ENCODE measurements at regions not wholly inside any gene's neighbourhood (a gene's known extent, or its start where the extent isn't known, plus 50 kb on each side); places are given as distances from the start of the nearest gene placed in this dataset.

DNA sequence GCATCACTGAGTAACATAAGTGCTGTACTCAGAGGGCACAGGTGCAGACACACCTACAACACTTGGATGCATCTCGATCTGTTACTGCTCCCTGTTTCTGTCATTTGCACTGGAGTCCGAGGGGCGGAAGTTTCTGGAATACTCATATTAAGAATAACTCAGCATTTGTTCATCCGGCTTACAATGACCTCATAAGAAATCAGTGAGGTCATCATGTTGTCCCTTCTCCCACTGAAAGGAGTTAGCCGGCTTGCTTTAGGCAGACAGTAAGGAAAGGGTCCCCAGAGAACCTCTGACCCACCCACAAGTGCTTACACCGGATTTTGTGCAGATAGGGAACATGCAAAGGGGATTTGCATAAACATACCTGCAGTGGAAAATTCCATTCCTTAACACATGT is 344.7 kb downstream of the HAPSTR1 start:
- TF ChIP-seq ESRRG (CRISPR knock-in tag; IDR thresholded peaks at IDR 0.05) (no peak), ZFP30 (CRISPR knock-in tag; IDR thresholded peaks at IDR 0.05) (no peak), BACH2 (CRISPR knock-in tag; IDR thresholded peaks at IDR 0.05; ENCODE audit: borderline replicate concordance) (no peak), ZC3H10 (CRISPR knock-in tag; IDR thresholded peaks at IDR 0.05) (no peak), RARB (CRISPR knock-in tag; IDR thresholded peaks at IDR 0.05) (no peak), CSDC2 (CRISPR knock-in tag; IDR thresholded peaks at IDR 0.05) (no peak), SNAI2 (CRISPR knock-in tag; IDR thresholded peaks at IDR 0.05) (no peak), ISL1 (CRISPR knock-in tag; IDR thresholded peaks at IDR 0.05) (no peak), TCF4 (CRISPR knock-in tag; IDR thresholded peaks at IDR 0.05; ENCODE audit: borderline replicate concordance) (no peak), PATZ1 (CRISPR knock-in tag; IDR thresholded peaks at IDR 0.05; ENCODE audit: borderline replicate concordance) (no peak), ARNTL (CRISPR knock-in tag; IDR thresholded peaks at IDR 0.05; ENCODE audit: borderline replicate concordance, low read depth) (no peak), OSR1 (CRISPR knock-in tag; IDR thresholded peaks at IDR 0.05) (no peak), TOX (CRISPR knock-in tag; IDR thresholded peaks at IDR 0.05; ENCODE audit: borderline replicate concordance) (no peak), PPARA (CRISPR knock-in tag; IDR thresholded peaks at IDR 0.05; ENCODE audit: borderline replicate concordance) (no peak), ZFP3 (CRISPR knock-in tag; IDR thresholded peaks at IDR 0.05) (no peak), ZNF70 (CRISPR knock-in tag; IDR thresholded peaks at IDR 0.05) (no peak), ZNF565 (CRISPR knock-in tag; conservative IDR thresholded peaks at IDR 0.05; ENCODE audit: low read depth) (no peak)
- TF ChIP-seq, protein P1, sequence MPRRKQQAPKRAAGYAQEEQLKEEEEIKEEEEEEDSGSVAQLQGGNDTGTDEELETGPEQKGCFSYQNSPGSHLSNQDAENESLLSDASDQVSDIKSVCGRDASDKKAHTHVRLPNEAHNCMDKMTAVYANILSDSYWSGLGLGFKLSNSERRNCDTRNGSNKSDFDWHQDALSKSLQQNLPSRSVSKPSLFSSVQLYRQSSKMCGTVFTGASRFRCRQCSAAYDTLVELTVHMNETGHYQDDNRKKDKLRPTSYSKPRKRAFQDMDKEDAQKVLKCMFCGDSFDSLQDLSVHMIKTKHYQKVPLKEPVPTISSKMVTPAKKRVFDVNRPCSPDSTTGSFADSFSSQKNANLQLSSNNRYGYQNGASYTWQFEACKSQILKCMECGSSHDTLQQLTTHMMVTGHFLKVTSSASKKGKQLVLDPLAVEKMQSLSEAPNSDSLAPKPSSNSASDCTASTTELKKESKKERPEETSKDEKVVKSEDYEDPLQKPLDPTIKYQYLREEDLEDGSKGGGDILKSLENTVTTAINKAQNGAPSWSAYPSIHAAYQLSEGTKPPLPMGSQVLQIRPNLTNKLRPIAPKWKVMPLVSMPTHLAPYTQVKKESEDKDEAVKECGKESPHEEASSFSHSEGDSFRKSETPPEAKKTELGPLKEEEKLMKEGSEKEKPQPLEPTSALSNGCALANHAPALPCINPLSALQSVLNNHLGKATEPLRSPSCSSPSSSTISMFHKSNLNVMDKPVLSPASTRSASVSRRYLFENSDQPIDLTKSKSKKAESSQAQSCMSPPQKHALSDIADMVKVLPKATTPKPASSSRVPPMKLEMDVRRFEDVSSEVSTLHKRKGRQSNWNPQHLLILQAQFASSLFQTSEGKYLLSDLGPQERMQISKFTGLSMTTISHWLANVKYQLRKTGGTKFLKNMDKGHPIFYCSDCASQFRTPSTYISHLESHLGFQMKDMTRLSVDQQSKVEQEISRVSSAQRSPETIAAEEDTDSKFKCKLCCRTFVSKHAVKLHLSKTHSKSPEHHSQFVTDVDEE (CRISPR knock-in tag; IDR thresholded peaks at IDR 0.05), result no peak
- TF ChIP-seq, protein P2, sequence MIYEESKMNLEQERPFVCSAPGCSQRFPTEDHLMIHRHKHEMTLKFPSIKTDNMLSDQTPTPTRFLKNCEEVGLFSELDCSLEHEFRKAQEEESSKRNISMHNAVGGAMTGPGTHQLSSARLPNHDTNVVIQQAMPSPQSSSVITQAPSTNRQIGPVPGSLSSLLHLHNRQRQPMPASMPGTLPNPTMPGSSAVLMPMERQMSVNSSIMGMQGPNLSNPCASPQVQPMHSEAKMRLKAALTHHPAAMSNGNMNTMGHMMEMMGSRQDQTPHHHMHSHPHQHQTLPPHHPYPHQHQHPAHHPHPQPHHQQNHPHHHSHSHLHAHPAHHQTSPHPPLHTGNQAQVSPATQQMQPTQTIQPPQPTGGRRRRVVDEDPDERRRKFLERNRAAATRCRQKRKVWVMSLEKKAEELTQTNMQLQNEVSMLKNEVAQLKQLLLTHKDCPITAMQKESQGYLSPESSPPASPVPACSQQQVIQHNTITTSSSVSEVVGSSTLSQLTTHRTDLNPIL (CRISPR knock-in tag; IDR thresholded peaks at IDR 0.05; ENCODE audit: low read depth), result no peak
- TF ChIP-seq, protein P3, sequence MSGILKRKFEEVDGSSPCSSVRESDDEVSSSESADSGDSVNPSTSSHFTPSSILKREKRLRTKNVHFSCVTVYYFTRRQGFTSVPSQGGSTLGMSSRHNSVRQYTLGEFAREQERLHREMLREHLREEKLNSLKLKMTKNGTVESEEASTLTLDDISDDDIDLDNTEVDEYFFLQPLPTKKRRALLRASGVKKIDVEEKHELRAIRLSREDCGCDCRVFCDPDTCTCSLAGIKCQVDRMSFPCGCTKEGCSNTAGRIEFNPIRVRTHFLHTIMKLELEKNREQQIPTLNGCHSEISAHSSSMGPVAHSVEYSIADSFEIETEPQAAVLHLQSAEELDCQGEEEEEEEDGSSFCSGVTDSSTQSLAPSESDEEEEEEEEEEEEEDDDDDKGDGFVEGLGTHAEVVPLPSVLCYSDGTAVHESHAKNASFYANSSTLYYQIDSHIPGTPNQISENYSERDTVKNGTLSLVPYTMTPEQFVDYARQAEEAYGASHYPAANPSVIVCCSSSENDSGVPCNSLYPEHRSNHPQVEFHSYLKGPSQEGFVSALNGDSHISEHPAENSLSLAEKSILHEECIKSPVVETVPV (CRISPR knock-in tag; IDR thresholded peaks at IDR 0.05), result no peak
- ATAC-seq, result no peak

- ATAC-seq, result no peak
Observed at GRCh38 chr16:9437115-9437514, 345.7 kb downstream of the HAPSTR1 start.

DNA sequence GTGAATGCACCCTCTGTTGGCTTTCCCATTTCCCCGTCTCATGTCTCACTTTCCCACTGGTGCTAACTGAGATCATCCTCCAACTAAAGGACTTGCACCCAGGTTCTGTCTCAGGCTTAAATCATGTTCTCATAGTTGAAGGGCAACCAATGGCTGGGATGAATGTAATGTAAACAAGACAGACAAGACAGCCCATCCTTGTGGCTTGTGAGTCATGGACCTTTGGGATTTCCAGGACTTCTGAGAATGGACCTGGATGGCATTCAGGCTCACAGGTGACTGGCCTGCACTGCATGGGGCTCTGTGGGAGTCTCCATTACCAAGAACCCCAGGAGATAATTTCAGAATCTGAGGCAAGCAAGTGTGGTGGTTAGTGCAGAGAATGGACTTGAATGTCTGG is 347.5 kb downstream of the HAPSTR1 start:
- TF ChIP-seq, protein P1 (CRISPR knock-in tag; IDR thresholded peaks at IDR 0.05), result no peak
- TF ChIP-seq ZNF565 (CRISPR knock-in tag; conservative IDR thresholded peaks at IDR 0.05; ENCODE audit: low read depth), result no peak
- TF ChIP-seq SNAI2 (CRISPR knock-in tag; IDR thresholded peaks at IDR 0.05), result no peak
- TF ChIP-seq ZFP3 (CRISPR knock-in tag; IDR thresholded peaks at IDR 0.05), result no peak
- no peak for TF ChIP-seq TCF4 (CRISPR knock-in tag; IDR thresholded peaks at IDR 0.05; ENCODE audit: borderline replicate concordance)
- no peak for TF ChIP-seq BACH2 (CRISPR knock-in tag; IDR thresholded peaks at IDR 0.05; ENCODE audit: borderline replicate concordance)
- TF ChIP-seq, protein P3 (CRISPR knock-in tag; IDR thresholded peaks at IDR 0.05), result no peak
- no peak for TF ChIP-seq ISL1 (CRISPR knock-in tag; IDR thresholded peaks at IDR 0.05)
- ATAC-seq, result no peak

More at GRCh38 chr16:9437115-9437514, 345.7 kb downstream of the HAPSTR1 start:
- TF ChIP-seq, protein P3 (CRISPR knock-in tag; IDR thresholded peaks at IDR 0.05), result no peak

Measured in SK-N-SH treated with all-trans-retinoic acid at 6 μM for 48 hours (cell line).